Ovary (tissue), 7 donors: ENCODE measurements at regions not wholly inside any gene's neighbourhood (a gene's known extent, or its start where the extent isn't known, plus 50 kb on each side); places are given as distances from the start of the nearest gene placed in this dataset.
"Not testable (repeated sequence)": the region's sequence is repeated elsewhere in the genome, so short reads cannot be mapped to it uniquely, and the experiment has no call there.

Experiments used
- DNase-seq, 5 donors: peaks; one replicate each; pipeline ENCODE4 v3.0.0-alpha.2; 2019 to 2020
- H3K27ac ChIP-seq, 2 donors: fragments of 200-600 bp; one replicate each; pipeline versions ENCODE4 v1.5.1 to v1.8.0; 2019 to 2022
- H3K27me3 ChIP-seq: fragments of 200-600 bp; one replicate; pipeline ENCODE4 v1.8.0; 2022
- H3K36me3 ChIP-seq: fragments of 200-600 bp; sonication (generic); one replicate; pipeline ENCODE4 v1.5.1; 2019
- H3K4me1 ChIP-seq: one replicate; pipeline ENCODE4 v1.8.1; 2013; ENCODE audit warnings: mild to moderate bottlenecking, moderate library complexity; ENCODE audit not compliant: insufficient read depth
- H3K4me3 ChIP-seq: fragments of 200-600 bp; sonication (generic); one replicate; pipeline ENCODE4 v1.5.1; 2017
- H3K9me3 ChIP-seq, 2 donors: fragments of 200-600 bp in 1 of 2; sonication (generic) in 1 of 2; one replicate each; pipeline versions ENCODE4 v1.5.1 to v1.8.1; 2013 to 2019; ENCODE audit warnings: mild to moderate bottlenecking in 1 of 2, moderate library complexity in 1 of 2
- CTCF ChIP-seq, 3 donors: fragments of 450-650 bp in 2 of 3; fragments of 200-600 bp in 1 of 3; IDR thresholded peaks; one replicate each; pipeline versions ENCODE4 v1.5.1 to v1.8.0; 2016 to 2022; ENCODE audit warnings: antibody characterized with exemption in 3 of 3, mild to moderate bottlenecking in 1 of 3
- EP300 ChIP-seq: sonication (generic); formaldehyde crosslinking; IDR thresholded peaks from one replicate; pipeline ENCODE4 v1.6.1; 2017; ENCODE audit warnings: antibody characterized with exemption
- POLR2A ChIP-seq: fragments of 450-650 bp; IDR thresholded peaks from one replicate; pipeline ENCODE4 v1.6.1; 2017; ENCODE audit warnings: antibody characterized with exemption, mild to moderate bottlenecking, moderate library complexity
- WGBS, 3 donors: extraction: QIAGEN DNeasy Blood & Tissue Kit in 1 of 3; methylation state at CpG; one replicate each; pipeline versions ENCODE4 v1.1.5 to v1.1.7; 2013 to 2017; 5-methylcytosine and 5-hydroxymethylcytosine counted together
- intact Hi-C, 4 donors: fragments of 100-400 bp; cut with DNase I; formaldehyde crosslinking; loops; one replicate each; pipeline versions ENCODE4 v1.11.0 to v1.15.1; 2022 to 2023
- donor health status: DM: no; HTN: no; CAD: no; lungs with moderate emphysema.
- donor health status: DM: no; HTN: no; CAD: no.
- donor health status: Bipolar disorder and iron deficiency.
- donor health status: DM: no; HTN: no; CAD: no.
- donor health status: DM: yes; HTN: yes; CAD: no.

- H3K9me3 ChIP-seq: no peaks in the 10 kb centered on the region
- 87 to 96% (median 88%) methylated on average over 6 of the region's 6 CpGs for WGBS, 3 donors
- H3K4me1 ChIP-seq: no peaks in the 10 kb centered on the region
- H3K36me3 ChIP-seq: no peaks in the 10 kb centered on the region
- no peaks in the 10 kb centered on the region for H3K27me3 ChIP-seq
- TF ChIP-seq POLR2A: no peak
- no peak for TF ChIP-seq CTCF (IDR thresholded peaks at IDR 0.05)
- no peak for TF ChIP-seq EP300
- DNase-seq: no peak
- intact Hi-C loops: loop anchor here in 1 of 4 donors (5.0 kb wide), 1 partner anchor 459 kb away; no protein-coding TSS in a partner anchor
- H3K27ac ChIP-seq: no peak overlapping the region
- no peak overlapping the region for H3K4me3 ChIP-seq
Observed at GRCh38 chr7:32206488-32206887, 136.3 kb upstream of the PDE1C start.

- not testable (repeated sequence) for DNase-seq, H3K36me3 ChIP-seq, H3K27ac ChIP-seq, H3K4me1 ChIP-seq, H3K4me3 ChIP-seq, H3K9me3 ChIP-seq, H3K27me3 ChIP-seq
- intact Hi-C loops: loop anchor here in 1 of 4 donors (5.0 kb wide), 1 partner anchor 458 kb away; no protein-coding TSS in a partner anchor
- 69 to 80% (median 79%) methylated on average over 4 of the region's 4 CpGs for WGBS, 3 donors
Observed at GRCh38 chr7:32205298-32205824, 135.2 kb upstream of the PDE1C start.

GRCh38 chr7:32204361-32205018 is 134.3 kb upstream of the PDE1C start:
- TF ChIP-seq POLR2A (no peak), CTCF (IDR thresholded peaks at IDR 0.05) (peak in 2 of 3 donors; percentile 60 to 81)
- intact Hi-C loops: loop anchor here in 3 of 4 donors (5.0 kb wide), 1 partner anchor 457 kb away; no protein-coding TSS in a partner anchor
- no peak overlapping the region for H3K27ac ChIP-seq
- 16 to 21% (median 16%) methylated on average over 9 of the region's 9 CpGs for WGBS, 3 donors
- no peaks in the 10 kb centered on the region for H3K36me3 ChIP-seq
- no peaks in the 10 kb centered on the region for H3K27me3 ChIP-seq
- peak overlapping the region; percentile 22 for H3K4me3 ChIP-seq
- peak; percentile 60 to 77 (median 68) for DNase-seq
- H3K4me1 ChIP-seq: no peaks in the 10 kb centered on the region
- H3K9me3 ChIP-seq: no peaks in the 10 kb centered on the region

GRCh38 chr7:32200646-32201045 is 130.4 kb upstream of the PDE1C start:
- intact Hi-C loops: loop anchor here in 2 of 4 donors (5.0 kb wide), 1 partner anchor 453 kb away; no protein-coding TSS in a partner anchor
- 10 to 33% (median 24%) methylated on average over 1 of the region's 1 CpG for WGBS, 3 donors
- Histone ChIP-seq H3K4me1 (no peaks in the 10 kb centered on the region), H3K36me3 (no peaks in the 10 kb centered on the region), H3K9me3 (no peaks in the 10 kb centered on the region), H3K4me3 (no peak overlapping the region), H3K27ac (no peak overlapping the region), H3K27me3 (no peaks in the 10 kb centered on the region)
- no peak for DNase-seq
- TF ChIP-seq POLR2A (no peak), EP300 (no peak), CTCF (IDR thresholded peaks at IDR 0.05) (no peak)

GRCh38 chr7:32194537-32194936 is 124.3 kb upstream of the PDE1C start:
- no peaks in the 10 kb centered on the region for H3K27me3 ChIP-seq

More at GRCh38 chr7:32194537-32194936, 124.3 kb upstream of the PDE1C start:
- no peaks in the 10 kb centered on the region for H3K4me1 ChIP-seq
- H3K9me3 ChIP-seq: no peaks in the 10 kb centered on the region
- DNase-seq: no peak
- H3K36me3 ChIP-seq: no peaks in the 10 kb centered on the region
- no peak overlapping the region for H3K4me3 ChIP-seq
- TF ChIP-seq EP300 (no peak), CTCF (IDR thresholded peaks at IDR 0.05) (no peak), POLR2A (no peak)
- intact Hi-C loops: no loop called here
- no peak overlapping the region for H3K27ac ChIP-seq
